Immature natural killer cell (primary cell): ENCODE measurements at regions not wholly inside any gene's neighbourhood (a gene's known extent, or its start where the extent isn't known, plus 50 kb on each side); places are given as distances from the start of the nearest gene placed in this dataset.
"Not testable (repeated sequence)": the region's sequence is repeated elsewhere in the genome, so short reads cannot be mapped to it uniquely, and the experiment has no call there.

Source experiments
- DNase-seq, 3 donors: peaks; one replicate each; pipeline ENCODE4 v3.0.0; 2022; ENCODE audit warnings: mixed read lengths in 1 of 3
- H3K27ac Mint-ChIP-seq, 6 donors: one replicate each; pipeline ENCODE4 v1.8.0; 2020; ENCODE audit warnings: mixed read lengths in 6 of 6, mild to moderate bottlenecking in 5 of 6, inconsistent platforms in 4 of 6, moderate library complexity in 3 of 6
- H3K27me3 Mint-ChIP-seq, 3 donors: one replicate each; pipeline ENCODE4 v1.8.0; 2020 to 2021; ENCODE audit warnings: low read depth in 3 of 3, mild to moderate bottlenecking in 3 of 3, mixed read lengths in 3 of 3, moderate library complexity in 3 of 3, inconsistent platforms in 1 of 3
- H3K36me3 Mint-ChIP-seq, 3 donors: one replicate each; pipeline ENCODE4 v1.8.0; 2020; ENCODE audit warnings: mixed read lengths in 3 of 3, inconsistent platforms in 2 of 3, mild to moderate bottlenecking in 2 of 3
- H3K4me1 Mint-ChIP-seq, 2 donors: one replicate each; pipeline ENCODE4 v1.8.0; 2020; ENCODE audit warnings: inconsistent platforms in 2 of 2, mild to moderate bottlenecking in 2 of 2, mixed read lengths in 2 of 2, moderate library complexity in 1 of 2
- H3K4me3 Mint-ChIP-seq, 5 donors: one replicate each; pipeline ENCODE4 v1.8.0; 2020; ENCODE audit warnings: mild to moderate bottlenecking in 5 of 5, mixed read lengths in 5 of 5, inconsistent platforms in 3 of 5, moderate library complexity in 3 of 5
- H3K9me3 Mint-ChIP-seq, 6 donors: one replicate each; pipeline ENCODE4 v1.8.0; 2020; ENCODE audit warnings: mild to moderate bottlenecking in 6 of 6, mixed read lengths in 6 of 6, inconsistent platforms in 4 of 6, moderate library complexity in 3 of 6

GRCh38 chr10:29210266-29210868 lies 78.5 kb upstream of the LYZL1 start:
- no peak for DNase-seq
- Mint-ChIP-seq H3K27ac (no peak overlapping the region), H3K4me3 (no peak overlapping the region), H3K27me3 (peaks cover 0 to 3% (median 3%) of the 10 kb centered on the region in 3 donors), H3K36me3 (no peaks in the 10 kb centered on the region), H3K4me1 (no peaks in the 10 kb centered on the region), H3K9me3 (peaks cover 0 to 2% (median 0%) of the 10 kb centered on the region in 6 donors)

- no peak for DNase-seq
- no peak overlapping the region for H3K4me3 Mint-ChIP-seq
- peaks cover 3 to 4% (median 3%) of the 10 kb centered on the region in 3 donors for H3K27me3 Mint-ChIP-seq
- H3K9me3 Mint-ChIP-seq, result peaks cover 0 to 2% (median 0%) of the 10 kb centered on the region in 6 donors
- no peak overlapping the region for H3K27ac Mint-ChIP-seq
- no peaks in the 10 kb centered on the region for H3K36me3 Mint-ChIP-seq
- H3K4me1 Mint-ChIP-seq, result no peaks in the 10 kb centered on the region
These were observed 76.3 kb upstream of the LYZL1 start for GRCh38 chr10:29212597-29212996.

GRCh38 chr10:29214551-29214950 lies 74.3 kb upstream of the LYZL1 start:
- no peak overlapping the region for H3K27ac Mint-ChIP-seq
- no peaks in the 10 kb centered on the region for H3K36me3 Mint-ChIP-seq
- H3K4me3 Mint-ChIP-seq, result no peak overlapping the region
- H3K4me1 Mint-ChIP-seq, result no peaks in the 10 kb centered on the region
- H3K27me3 Mint-ChIP-seq, result peaks cover 3 to 6% (median 4%) of the 10 kb centered on the region in 3 donors
- H3K9me3 Mint-ChIP-seq, result peaks cover 0 to 4% (median 0%) of the 10 kb centered on the region in 6 donors
- DNase-seq, result no peak

GRCh38 chr10:29217292-29217738 lies 71.6 kb upstream of the LYZL1 start:
- no peaks in the 10 kb centered on the region for H3K4me1 Mint-ChIP-seq
- peaks cover 2 to 7% (median 3%) of the 10 kb centered on the region in 3 donors for H3K27me3 Mint-ChIP-seq
- no peak overlapping the region for H3K4me3 Mint-ChIP-seq
- H3K36me3 Mint-ChIP-seq, result no peaks in the 10 kb centered on the region
- DNase-seq, result no peak
- no peak overlapping the region for H3K27ac Mint-ChIP-seq
- H3K9me3 Mint-ChIP-seq, result peaks cover 0 to 4% (median 0%) of the 10 kb centered on the region in 6 donors

- Mint-ChIP-seq H3K27me3 (peaks cover 0 to 4% (median 2%) of the 10 kb centered on the region in 3 donors), H3K9me3 (peaks cover 0 to 2% (median 0%) of the 10 kb centered on the region in 6 donors), H3K4me3 (no peak overlapping the region), H3K27ac (no peak overlapping the region), H3K36me3 (no peaks in the 10 kb centered on the region), H3K4me1 (no peaks in the 10 kb centered on the region)
- DNase-seq, result no peak
These were observed 65.5 kb upstream of the LYZL1 start for GRCh38 chr10:29223326-29223725.

GRCh38 chr10:29224631-29225030 lies 64.2 kb upstream of the LYZL1 start:
- peaks cover 0 to 2% (median 0%) of the 10 kb centered on the region in 3 donors for H3K27me3 Mint-ChIP-seq
- H3K4me1 Mint-ChIP-seq, result no peaks in the 10 kb centered on the region
- no peak for DNase-seq
- no peaks in the 10 kb centered on the region for H3K9me3 Mint-ChIP-seq
- no peak overlapping the region for H3K4me3 Mint-ChIP-seq
- H3K27ac Mint-ChIP-seq, result no peak overlapping the region
- H3K36me3 Mint-ChIP-seq, result no peaks in the 10 kb centered on the region

GRCh38 chr10:29227201-29227600 lies 61.7 kb upstream of the LYZL1 start:
- H3K27me3 Mint-ChIP-seq, result peaks cover 0 to 9% (median 1%) of the 10 kb centered on the region in 3 donors
- H3K36me3 Mint-ChIP-seq, result no peaks in the 10 kb centered on the region
- H3K9me3 Mint-ChIP-seq, result peaks cover 0 to 1% (median 0%) of the 10 kb centered on the region in 6 donors
- H3K4me3 Mint-ChIP-seq, result no peak overlapping the region
- H3K4me1 Mint-ChIP-seq, result no peaks in the 10 kb centered on the region
- no peak overlapping the region for H3K27ac Mint-ChIP-seq
- DNase-seq, result no peak

- DNase-seq, result no peak
- Mint-ChIP-seq H3K36me3 (no peaks in the 10 kb centered on the region), H3K27ac (no peak overlapping the region), H3K4me3 (no peak overlapping the region), H3K4me1 (no peaks in the 10 kb centered on the region), H3K27me3 (peaks cover 0 to 8% (median 2%) of the 10 kb centered on the region in 3 donors), H3K9me3 (peaks cover 0 to 1% (median 0%) of the 10 kb centered on the region in 6 donors)
These were observed 60.3 kb upstream of the LYZL1 start for GRCh38 chr10:29228562-29228961.

GRCh38 chr10:29229258-29229705 lies 59.6 kb upstream of the LYZL1 start:
- Mint-ChIP-seq H3K27ac (no peak overlapping the region), H3K36me3 (no peaks in the 10 kb centered on the region), H3K4me1 (no peaks in the 10 kb centered on the region), H3K4me3 (no peak overlapping the region), H3K27me3 (peaks cover 0 to 8% (median 2%) of the 10 kb centered on the region in 3 donors), H3K9me3 (peaks cover 0 to 1% (median 0%) of the 10 kb centered on the region in 6 donors)
- DNase-seq, result no peak

GRCh38 chr10:29236910-29237309 lies 52.0 kb upstream of the LYZL1 start:
- not testable (repeated sequence) for H3K4me3 Mint-ChIP-seq, H3K9me3 Mint-ChIP-seq, H3K27me3 Mint-ChIP-seq, H3K27ac Mint-ChIP-seq, H3K36me3 Mint-ChIP-seq, H3K4me1 Mint-ChIP-seq, DNase-seq

GRCh38 chr10:29237786-29238185 lies 51.1 kb upstream of the LYZL1 start:
- no peaks in the 10 kb centered on the region for H3K4me1 Mint-ChIP-seq
- no peak overlapping the region for H3K27ac Mint-ChIP-seq
- no peak for DNase-seq
- H3K36me3 Mint-ChIP-seq, result no peaks in the 10 kb centered on the region
- H3K27me3 Mint-ChIP-seq, result peaks cover 0 to 5% (median 5%) of the 10 kb centered on the region in 3 donors
- H3K4me3 Mint-ChIP-seq, result no peak overlapping the region
- no peaks in the 10 kb centered on the region for H3K9me3 Mint-ChIP-seq

GRCh38 chr10:29238523-29239135 lies 50.2 kb upstream of the LYZL1 start:
- Mint-ChIP-seq H3K4me3 (no peak overlapping the region), H3K9me3 (no peaks in the 10 kb centered on the region), H3K36me3 (no peaks in the 10 kb centered on the region), H3K4me1 (no peaks in the 10 kb centered on the region), H3K27me3 (peaks cover 0 to 9% (median 5%) of the 10 kb centered on the region in 3 donors), H3K27ac (no peak overlapping the region)
- DNase-seq, result no peak
